ENCODE measurements at regions not wholly inside any gene's neighbourhood (a gene's known extent, or its start where the extent isn't known, plus 50 kb on each side); places are given as distances from the start of the nearest gene placed in this dataset.

DNA sequence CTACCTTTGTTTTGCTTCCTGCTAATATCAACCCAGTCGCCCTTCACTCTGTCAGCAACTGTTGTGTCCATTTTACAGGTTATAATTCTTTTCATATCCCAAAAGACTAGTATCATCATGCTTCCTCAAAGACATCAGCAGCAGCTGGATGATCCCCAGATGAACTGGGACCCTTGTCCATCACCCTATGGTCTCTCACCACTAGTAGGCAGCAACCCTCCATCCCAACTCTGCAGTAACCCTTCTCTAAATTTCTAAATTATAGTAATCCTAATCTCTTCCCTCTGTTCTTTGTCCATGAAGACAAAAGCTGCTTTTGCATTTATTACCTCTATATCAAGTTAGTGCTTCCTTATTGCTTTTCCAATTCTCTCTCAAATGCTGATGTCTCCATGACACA, 1025.8 kb downstream of the FAM181B start:
- H3K27me3 ChIP-seq (ENCODE audit: insufficient read depth, poor library complexity, severe bottlenecking) = no peaks in the 10 kb centered on the region
- H3K4me3 ChIP-seq (replicated peaks; ENCODE audit: insufficient read depth, low read length) = no peak overlapping the region
- no peak for DNase-seq (ENCODE audit: low read depth in 1 of 2, low spot score in 1 of 2)
- TF ChIP-seq SPI1 (IDR thresholded peaks at IDR 0.05; ENCODE audit: borderline replicate concordance, low read depth) = no peak
- TF ChIP-seq, protein P1, sequence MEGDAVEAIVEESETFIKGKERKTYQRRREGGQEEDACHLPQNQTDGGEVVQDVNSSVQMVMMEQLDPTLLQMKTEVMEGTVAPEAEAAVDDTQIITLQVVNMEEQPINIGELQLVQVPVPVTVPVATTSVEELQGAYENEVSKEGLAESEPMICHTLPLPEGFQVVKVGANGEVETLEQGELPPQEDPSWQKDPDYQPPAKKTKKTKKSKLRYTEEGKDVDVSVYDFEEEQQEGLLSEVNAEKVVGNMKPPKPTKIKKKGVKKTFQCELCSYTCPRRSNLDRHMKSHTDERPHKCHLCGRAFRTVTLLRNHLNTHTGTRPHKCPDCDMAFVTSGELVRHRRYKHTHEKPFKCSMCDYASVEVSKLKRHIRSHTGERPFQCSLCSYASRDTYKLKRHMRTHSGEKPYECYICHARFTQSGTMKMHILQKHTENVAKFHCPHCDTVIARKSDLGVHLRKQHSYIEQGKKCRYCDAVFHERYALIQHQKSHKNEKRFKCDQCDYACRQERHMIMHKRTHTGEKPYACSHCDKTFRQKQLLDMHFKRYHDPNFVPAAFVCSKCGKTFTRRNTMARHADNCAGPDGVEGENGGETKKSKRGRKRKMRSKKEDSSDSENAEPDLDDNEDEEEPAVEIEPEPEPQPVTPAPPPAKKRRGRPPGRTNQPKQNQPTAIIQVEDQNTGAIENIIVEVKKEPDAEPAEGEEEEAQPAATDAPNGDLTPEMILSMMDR (IDR thresholded peaks at IDR 0.05; ENCODE audit: insufficient read depth, low read length) = no peak
- TF ChIP-seq POLR2AphosphoS5 (IDR thresholded peaks at IDR 0.05; ENCODE audit: low read depth) = no peak
- TF ChIP-seq GABPA (IDR thresholded peaks at IDR 0.05; ENCODE audit: low read depth) = no peak
- TF ChIP-seq, protein P2, sequence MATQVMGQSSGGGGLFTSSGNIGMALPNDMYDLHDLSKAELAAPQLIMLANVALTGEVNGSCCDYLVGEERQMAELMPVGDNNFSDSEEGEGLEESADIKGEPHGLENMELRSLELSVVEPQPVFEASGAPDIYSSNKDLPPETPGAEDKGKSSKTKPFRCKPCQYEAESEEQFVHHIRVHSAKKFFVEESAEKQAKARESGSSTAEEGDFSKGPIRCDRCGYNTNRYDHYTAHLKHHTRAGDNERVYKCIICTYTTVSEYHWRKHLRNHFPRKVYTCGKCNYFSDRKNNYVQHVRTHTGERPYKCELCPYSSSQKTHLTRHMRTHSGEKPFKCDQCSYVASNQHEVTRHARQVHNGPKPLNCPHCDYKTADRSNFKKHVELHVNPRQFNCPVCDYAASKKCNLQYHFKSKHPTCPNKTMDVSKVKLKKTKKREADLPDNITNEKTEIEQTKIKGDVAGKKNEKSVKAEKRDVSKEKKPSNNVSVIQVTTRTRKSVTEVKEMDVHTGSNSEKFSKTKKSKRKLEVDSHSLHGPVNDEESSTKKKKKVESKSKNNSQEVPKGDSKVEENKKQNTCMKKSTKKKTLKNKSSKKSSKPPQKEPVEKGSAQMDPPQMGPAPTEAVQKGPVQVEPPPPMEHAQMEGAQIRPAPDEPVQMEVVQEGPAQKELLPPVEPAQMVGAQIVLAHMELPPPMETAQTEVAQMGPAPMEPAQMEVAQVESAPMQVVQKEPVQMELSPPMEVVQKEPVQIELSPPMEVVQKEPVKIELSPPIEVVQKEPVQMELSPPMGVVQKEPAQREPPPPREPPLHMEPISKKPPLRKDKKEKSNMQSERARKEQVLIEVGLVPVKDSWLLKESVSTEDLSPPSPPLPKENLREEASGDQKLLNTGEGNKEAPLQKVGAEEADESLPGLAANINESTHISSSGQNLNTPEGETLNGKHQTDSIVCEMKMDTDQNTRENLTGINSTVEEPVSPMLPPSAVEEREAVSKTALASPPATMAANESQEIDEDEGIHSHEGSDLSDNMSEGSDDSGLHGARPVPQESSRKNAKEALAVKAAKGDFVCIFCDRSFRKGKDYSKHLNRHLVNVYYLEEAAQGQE (IDR thresholded peaks at IDR 0.05; ENCODE audit: insufficient replicate concordance, low read depth) = no peak
- no peak overlapping the region for H3K27ac ChIP-seq (replicated peaks)

GRCh38 chr11:81705283-81705682, 1028.4 kb downstream of the FAM181B start:
- no peak for DNase-seq (ENCODE audit: low read depth in 1 of 2, low spot score in 1 of 2)
- Histone ChIP-seq H3K27ac (replicated peaks) (no peak overlapping the region), H3K4me3 (replicated peaks; ENCODE audit: insufficient read depth, low read length) (no peak overlapping the region), H3K27me3 (ENCODE audit: insufficient read depth, poor library complexity, severe bottlenecking) (no peaks in the 10 kb centered on the region)
- TF ChIP-seq, protein P1 (IDR thresholded peaks at IDR 0.05; ENCODE audit: insufficient read depth, low read length) = no peak

DNA sequence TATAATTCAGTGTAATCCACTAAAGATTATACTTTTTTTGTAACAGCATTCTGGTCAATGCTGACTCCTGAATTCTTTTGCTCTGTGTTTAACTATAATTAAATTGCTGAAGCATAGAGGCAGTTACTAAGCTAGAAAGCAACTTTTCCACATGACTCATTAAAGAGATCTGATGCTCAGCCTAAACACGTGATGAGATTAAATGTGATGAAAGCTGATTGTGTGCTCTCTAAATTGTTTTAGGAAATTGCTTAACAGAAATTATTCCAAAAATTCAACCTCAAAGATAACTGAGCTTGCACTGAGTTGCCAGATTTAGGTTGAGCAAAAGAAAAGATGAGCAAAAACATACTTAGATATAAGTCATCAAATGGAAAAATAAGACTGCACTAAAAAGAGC, 1033.6 kb downstream of the FAM181B start:
- Histone ChIP-seq H3K27me3 (ENCODE audit: insufficient read depth, poor library complexity, severe bottlenecking) (no peaks in the 10 kb centered on the region), H3K27ac (replicated peaks) (no peak overlapping the region), H3K4me3 (replicated peaks; ENCODE audit: insufficient read depth, low read length) (no peak overlapping the region)
- no peak for TF ChIP-seq GABPA (IDR thresholded peaks at IDR 0.05; ENCODE audit: low read depth)
- TF ChIP-seq, protein P1 (IDR thresholded peaks at IDR 0.05; ENCODE audit: insufficient read depth, low read length) = no peak
- TF ChIP-seq, protein P2 (IDR thresholded peaks at IDR 0.05; ENCODE audit: insufficient replicate concordance, low read depth) = no peak
- TF ChIP-seq SPI1 (IDR thresholded peaks at IDR 0.05; ENCODE audit: borderline replicate concordance, low read depth) = no peak
- TF ChIP-seq POLR2AphosphoS5 (IDR thresholded peaks at IDR 0.05; ENCODE audit: low read depth) = no peak
- DNase-seq (ENCODE audit: low read depth in 1 of 2, low spot score in 1 of 2) = no peak

DNA sequence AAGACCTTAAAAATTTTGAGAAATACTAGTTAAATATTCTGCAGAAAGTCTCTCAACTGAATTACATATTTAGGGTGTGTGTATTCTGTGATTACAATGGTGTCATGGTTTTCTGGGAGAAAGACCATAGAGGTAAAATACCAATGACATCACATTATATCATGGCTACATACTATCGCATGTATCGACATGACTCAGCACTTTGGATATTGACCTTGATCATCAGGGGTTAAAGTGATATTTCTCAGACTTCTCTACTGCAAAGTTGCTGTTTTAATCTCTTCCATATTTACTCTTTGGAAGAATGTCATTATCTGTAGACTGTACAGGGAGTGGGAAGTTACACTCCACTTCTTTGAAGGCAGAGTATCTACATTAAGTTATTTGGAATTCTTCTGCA, 1046.6 kb downstream of the FAM181B start:
- Histone ChIP-seq H3K27ac (replicated peaks) (no peak overlapping the region), H3K27me3 (ENCODE audit: insufficient read depth, poor library complexity, severe bottlenecking) (no peaks in the 10 kb centered on the region), H3K4me3 (replicated peaks; ENCODE audit: insufficient read depth, low read length) (no peak overlapping the region)
- TF ChIP-seq GABPA (IDR thresholded peaks at IDR 0.05; ENCODE audit: low read depth) = no peak
- no peak for TF ChIP-seq POLR2AphosphoS5 (IDR thresholded peaks at IDR 0.05; ENCODE audit: low read depth)
- no peak for TF ChIP-seq SPI1 (IDR thresholded peaks at IDR 0.05; ENCODE audit: borderline replicate concordance, low read depth)
- no peak for DNase-seq (ENCODE audit: low read depth in 1 of 2, low spot score in 1 of 2)

All from HL-60 (cell line).